HG03095 (cell line): ENCODE measurements at regions not wholly inside any gene's neighbourhood (a gene's known extent, or its start where the extent isn't known, plus 50 kb on each side); places are given as distances from the start of the nearest gene placed in this dataset.

Experiments
- ATAC-seq: cut with Tn5 transposase; IDR thresholded peaks from one replicate; pipeline ENCODE4 v1.9.1; 2021; ENCODE audit warnings: moderate library complexity; ENCODE audit not compliant: unreplicated experiment

- ATAC-seq = no peak
Measured at GRCh38 chr9:82600536-82601292, 462.2 kb downstream of the RASEF start.

- ATAC-seq = no peak
Measured at GRCh38 chr9:82601293-82601771, 461.6 kb downstream of the RASEF start.

GRCh38 chr9:82604947-82605656 is 457.8 kb downstream of the RASEF start:
- ATAC-seq = no peak

GRCh38 chr9:82605657-82606031 is 457.3 kb downstream of the RASEF start:
- no peak for ATAC-seq

- no peak for ATAC-seq
Measured at GRCh38 chr9:82606071-82606470, 456.9 kb downstream of the RASEF start.

GRCh38 chr9:82606492-82607382 is 456.2 kb downstream of the RASEF start:
- no peak for ATAC-seq

- no peak for ATAC-seq
Measured at GRCh38 chr9:82608487-82608886, 454.5 kb downstream of the RASEF start.

GRCh38 chr9:82612942-82613341 is 450.0 kb downstream of the RASEF start:
- ATAC-seq = no peak

GRCh38 chr9:82613498-82613897 is 449.4 kb downstream of the RASEF start:
- no peak for ATAC-seq

GRCh38 chr9:82616545-82616944 is 446.4 kb downstream of the RASEF start:
- no peak for ATAC-seq

GRCh38 chr9:82621447-82621846 is 441.5 kb downstream of the RASEF start:
- ATAC-seq = no peak

GRCh38 chr9:82637368-82637767 is 425.6 kb downstream of the RASEF start:
- no peak for ATAC-seq

- ATAC-seq = no peak
Measured at GRCh38 chr9:82645600-82645999, 417.3 kb downstream of the RASEF start.

- ATAC-seq = no peak
Measured at GRCh38 chr9:82650368-82650767, 412.6 kb downstream of the RASEF start.

- no peak for ATAC-seq
Measured at GRCh38 chr9:82651474-82651873, 411.5 kb downstream of the RASEF start.

GRCh38 chr9:82665324-82665723 is 397.6 kb downstream of the RASEF start:
- no peak for ATAC-seq

GRCh38 chr9:82668689-82669199 is 394.2 kb downstream of the RASEF start:
- ATAC-seq = no peak

- ATAC-seq = no peak
Measured at GRCh38 chr9:82670000-82670399, 392.9 kb downstream of the RASEF start.

- no peak for ATAC-seq
Measured at GRCh38 chr9:82670726-82671125, 392.2 kb downstream of the RASEF start.

- ATAC-seq = no peak
Measured at GRCh38 chr9:82673201-82673600, 389.7 kb downstream of the RASEF start.

GRCh38 chr9:82673919-82674318 is 389.0 kb downstream of the RASEF start:
- ATAC-seq = no peak
